ENCODE measurements at regions not wholly inside any gene's neighbourhood (a gene's known extent, or its start where the extent isn't known, plus 50 kb on each side); places are given as distances from the start of the nearest gene placed in this dataset.

DNA sequence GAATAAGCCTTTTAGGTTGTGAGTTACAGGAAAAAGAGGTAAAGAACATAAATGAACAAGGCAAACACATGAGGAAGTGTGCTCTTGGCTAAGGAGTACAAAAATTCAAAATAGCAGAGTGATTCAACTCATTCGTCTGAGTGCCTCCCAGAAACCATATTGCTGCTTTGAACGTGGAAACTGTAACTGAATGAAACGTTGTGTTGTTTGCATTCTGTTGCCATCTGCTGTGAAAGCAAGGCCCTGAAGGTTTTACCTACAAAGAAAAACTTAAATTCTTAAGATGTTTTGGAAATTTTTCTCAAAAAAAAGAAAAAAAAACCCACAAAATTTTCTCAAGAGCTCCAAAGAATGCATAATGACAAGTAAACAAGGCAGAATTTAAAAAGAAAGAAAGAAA is 375.4 kb upstream of the HS3ST5 start:
- no TSS peak for BruUV-seq (replicated peaks)
- no peak for ATAC-seq
- TF ChIP-seq CBX3 (IDR thresholded peaks at IDR 0.05; ENCODE audit: borderline replicate concordance in 1 of 2, low read length in 2 of 2) (no peak), SETDB1 (IDR thresholded peaks at IDR 0.05; ENCODE audit: low read length) (no peak), NCOA1 (IDR thresholded peaks at IDR 0.05; ENCODE audit: low read depth) (no peak), EP400 (IDR thresholded peaks at IDR 0.05) (no peak), ZFX (CRISPR knock-in tag; IDR thresholded peaks at IDR 0.05) (no peak), ZNF41 (CRISPR knock-in tag; conservative IDR thresholded peaks at IDR 0.05) (no peak), ZNF830 (CRISPR knock-in tag; IDR thresholded peaks at IDR 0.05) (no peak), SMAD2 (IDR thresholded peaks at IDR 0.05; ENCODE audit: low read depth, low read length) (no peak), U2AF2 (optimal IDR thresholded peaks at IDR 0.05; ENCODE audit: low read depth, low read length) (no peak), FOXK1 (CRISPR knock-in tag; IDR thresholded peaks at IDR 0.05; ENCODE audit: borderline replicate concordance) (no peak), SAFB (IDR thresholded peaks at IDR 0.05; ENCODE audit: borderline replicate concordance, low read depth, low read length) (no peak), MEIS2 (IDR thresholded peaks at IDR 0.05; ENCODE audit: partially characterized antibody) (no peak)
- TF ChIP-seq, protein P1, sequence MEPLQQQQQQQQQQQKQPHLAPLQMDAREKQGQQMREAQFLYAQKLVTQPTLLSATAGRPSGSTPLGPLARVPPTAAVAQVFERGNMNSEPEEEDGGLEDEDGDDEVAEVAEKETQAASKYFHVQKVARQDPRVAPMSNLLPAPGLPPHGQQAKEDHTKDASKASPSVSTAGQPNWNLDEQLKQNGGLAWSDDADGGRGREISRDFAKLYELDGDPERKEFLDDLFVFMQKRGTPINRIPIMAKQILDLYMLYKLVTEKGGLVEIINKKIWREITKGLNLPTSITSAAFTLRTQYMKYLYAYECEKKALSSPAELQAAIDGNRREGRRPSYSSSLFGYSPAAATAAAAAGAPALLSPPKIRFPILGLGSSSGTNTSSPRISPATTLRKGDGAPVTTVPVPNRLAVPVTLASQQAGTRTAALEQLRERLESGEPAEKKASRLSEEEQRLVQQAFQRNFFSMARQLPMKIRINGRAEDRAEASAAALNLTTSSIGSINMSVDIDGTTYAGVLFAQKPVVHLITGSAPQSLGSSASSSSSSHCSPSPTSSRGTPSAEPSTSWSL (CRISPR knock-in tag; IDR thresholded peaks at IDR 0.05; ENCODE audit: borderline replicate concordance) = no peak
- TF ChIP-seq, protein P2, sequence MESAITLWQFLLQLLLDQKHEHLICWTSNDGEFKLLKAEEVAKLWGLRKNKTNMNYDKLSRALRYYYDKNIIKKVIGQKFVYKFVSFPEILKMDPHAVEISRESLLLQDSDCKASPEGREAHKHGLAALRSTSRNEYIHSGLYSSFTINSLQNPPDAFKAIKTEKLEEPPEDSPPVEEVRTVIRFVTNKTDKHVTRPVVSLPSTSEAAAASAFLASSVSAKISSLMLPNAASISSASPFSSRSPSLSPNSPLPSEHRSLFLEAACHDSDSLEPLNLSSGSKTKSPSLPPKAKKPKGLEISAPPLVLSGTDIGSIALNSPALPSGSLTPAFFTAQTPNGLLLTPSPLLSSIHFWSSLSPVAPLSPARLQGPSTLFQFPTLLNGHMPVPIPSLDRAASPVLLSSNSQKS (CRISPR knock-in tag; IDR thresholded peaks at IDR 0.05) = no peak
- TF ChIP-seq, protein P3, sequence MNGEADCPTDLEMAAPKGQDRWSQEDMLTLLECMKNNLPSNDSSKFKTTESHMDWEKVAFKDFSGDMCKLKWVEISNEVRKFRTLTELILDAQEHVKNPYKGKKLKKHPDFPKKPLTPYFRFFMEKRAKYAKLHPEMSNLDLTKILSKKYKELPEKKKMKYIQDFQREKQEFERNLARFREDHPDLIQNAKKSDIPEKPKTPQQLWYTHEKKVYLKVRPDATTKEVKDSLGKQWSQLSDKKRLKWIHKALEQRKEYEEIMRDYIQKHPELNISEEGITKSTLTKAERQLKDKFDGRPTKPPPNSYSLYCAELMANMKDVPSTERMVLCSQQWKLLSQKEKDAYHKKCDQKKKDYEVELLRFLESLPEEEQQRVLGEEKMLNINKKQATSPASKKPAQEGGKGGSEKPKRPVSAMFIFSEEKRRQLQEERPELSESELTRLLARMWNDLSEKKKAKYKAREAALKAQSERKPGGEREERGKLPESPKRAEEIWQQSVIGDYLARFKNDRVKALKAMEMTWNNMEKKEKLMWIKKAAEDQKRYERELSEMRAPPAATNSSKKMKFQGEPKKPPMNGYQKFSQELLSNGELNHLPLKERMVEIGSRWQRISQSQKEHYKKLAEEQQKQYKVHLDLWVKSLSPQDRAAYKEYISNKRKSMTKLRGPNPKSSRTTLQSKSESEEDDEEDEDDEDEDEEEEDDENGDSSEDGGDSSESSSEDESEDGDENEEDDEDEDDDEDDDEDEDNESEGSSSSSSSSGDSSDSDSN (IDR thresholded peaks at IDR 0.05; ENCODE audit: borderline replicate concordance in 1 of 2, low read depth in 2 of 2, low read length in 2 of 2) = no peak
- TF ChIP-seq, protein P4, sequence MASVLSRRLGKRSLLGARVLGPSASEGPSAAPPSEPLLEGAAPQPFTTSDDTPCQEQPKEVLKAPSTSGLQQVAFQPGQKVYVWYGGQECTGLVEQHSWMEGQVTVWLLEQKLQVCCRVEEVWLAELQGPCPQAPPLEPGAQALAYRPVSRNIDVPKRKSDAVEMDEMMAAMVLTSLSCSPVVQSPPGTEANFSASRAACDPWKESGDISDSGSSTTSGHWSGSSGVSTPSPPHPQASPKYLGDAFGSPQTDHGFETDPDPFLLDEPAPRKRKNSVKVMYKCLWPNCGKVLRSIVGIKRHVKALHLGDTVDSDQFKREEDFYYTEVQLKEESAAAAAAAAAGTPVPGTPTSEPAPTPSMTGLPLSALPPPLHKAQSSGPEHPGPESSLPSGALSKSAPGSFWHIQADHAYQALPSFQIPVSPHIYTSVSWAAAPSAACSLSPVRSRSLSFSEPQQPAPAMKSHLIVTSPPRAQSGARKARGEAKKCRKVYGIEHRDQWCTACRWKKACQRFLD (CRISPR knock-in tag; IDR thresholded peaks at IDR 0.05) = no peak
- TF ChIP-seq, protein P5, sequence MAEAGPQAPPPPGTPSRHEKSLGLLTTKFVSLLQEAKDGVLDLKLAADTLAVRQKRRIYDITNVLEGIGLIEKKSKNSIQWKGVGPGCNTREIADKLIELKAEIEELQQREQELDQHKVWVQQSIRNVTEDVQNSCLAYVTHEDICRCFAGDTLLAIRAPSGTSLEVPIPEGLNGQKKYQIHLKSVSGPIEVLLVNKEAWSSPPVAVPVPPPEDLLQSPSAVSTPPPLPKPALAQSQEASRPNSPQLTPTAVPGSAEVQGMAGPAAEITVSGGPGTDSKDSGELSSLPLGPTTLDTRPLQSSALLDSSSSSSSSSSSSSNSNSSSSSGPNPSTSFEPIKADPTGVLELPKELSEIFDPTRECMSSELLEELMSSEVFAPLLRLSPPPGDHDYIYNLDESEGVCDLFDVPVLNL (CRISPR knock-in tag; IDR thresholded peaks at IDR 0.05; ENCODE audit: low read depth) = no peak
- intact Hi-C loops (cut with micrococcal nuclease) = no loop called here
- H3K4me3 ChIP-seq = no peak overlapping the region
- no peak overlapping the region for H3K27ac ChIP-seq (ENCODE audit: extremely low read depth, low read depth, low read length)
- DNase-seq (ENCODE audit: extremely low read depth in 1 of 4, low spot score in 3 of 4) = no peak
- ChIA-PET CTCF (ENCODE audit: low intra/inter-chr PET ratio) (no interaction called here), POLR2A (no interaction called here)
- no peak for FAIRE-seq
- H3K9me3 ChIP-seq (replicated peaks; ENCODE audit: control insufficient read depth, insufficient read depth, low read depth, low read length) = no peaks in the 10 kb centered on the region
- H4K20me1 ChIP-seq (replicated peaks; ENCODE audit: control insufficient read depth, insufficient read depth, low read length) = no peaks in the 10 kb centered on the region
- H3K27me3 ChIP-seq (ENCODE audit: control insufficient read depth in 2 of 2, insufficient read depth in 2 of 2, low read length in 2 of 2) = no peaks in the 10 kb centered on the region
- H3K36me3 ChIP-seq (ENCODE audit: control insufficient read depth, insufficient read depth, low read length) = no peaks in the 10 kb centered on the region
- in situ Hi-C loops (cut with MboI) = no loop called here
- H3K9ac ChIP-seq (ENCODE audit: insufficient read depth in 1 of 2, low read depth in 2 of 2, low read length in 2 of 2) = no peak overlapping the region
- WGBS (ENCODE audit: insufficient coverage, low coverage, missing lambda C conversion rate) = 3% methylated on average over 3 of the region's 3 CpGs
- no peaks in the 10 kb centered on the region for H3K79me2 ChIP-seq (ENCODE audit: control insufficient read depth, insufficient read depth, low read length)
- no peak overlapping the region for H3K4me2 ChIP-seq (ENCODE audit: insufficient read depth, low read length)
- no peaks in the 10 kb centered on the region for H3K9me1 ChIP-seq (ENCODE audit: control insufficient read depth, insufficient read depth, low read length)
- no peaks in the 10 kb centered on the region for H3K4me1 ChIP-seq (replicated peaks in 1 of 2; ENCODE audit: control insufficient read depth in 2 of 2, insufficient read depth in 2 of 2, low read length in 2 of 2)
- no peak overlapping the region for H2AFZ ChIP-seq (ENCODE audit: low read depth, low read length)

Data from K562 (cell line).